T47D (cell line): ENCODE measurements at regions not wholly inside any gene's neighbourhood (a gene's known extent, or its start where the extent isn't known, plus 50 kb on each side); places are given as distances from the start of the nearest gene placed in this dataset.

Source experiments
- DNase-seq, 2 experiments: peaks; one replicate each; pipeline versions ENCODE4 v3.0.0 to v3.0.0-alpha.2; 2011 to 2012; ENCODE audit warnings: low read depth in 1 of 2, low spot score in 1 of 2
- JUND ChIP-seq: IDR thresholded peaks from 2 replicates; pipeline ENCODE4 v1.6.1; 2012; ENCODE audit warnings: low read depth
- in situ Hi-C: cut with HindIII; loops from 2 replicates; pipeline ENCODE4 v1.10.0; 2016; ENCODE audit warnings: low sequenced_read_pairs, low pct_unique_long_range_greater_than_20kb

DNA sequence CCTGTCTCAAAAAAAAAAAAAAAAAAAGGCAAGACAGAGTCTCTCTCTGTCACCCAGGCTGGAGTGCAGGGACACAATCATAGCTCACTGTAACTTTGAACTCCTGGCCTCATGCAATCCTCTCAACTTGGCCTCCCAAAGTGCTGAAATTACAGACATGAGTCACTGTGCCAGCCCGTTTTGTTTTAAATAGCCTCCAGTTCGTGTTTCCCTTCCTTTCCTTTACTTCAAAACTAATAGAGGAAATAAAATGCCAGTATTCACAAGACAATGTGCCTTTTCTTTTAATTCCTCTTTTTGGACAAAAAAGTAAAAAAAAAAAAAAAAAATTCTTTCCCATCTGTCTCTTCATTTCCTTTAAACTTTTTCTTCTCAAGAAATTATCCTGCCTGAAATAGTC lies 54.5 kb upstream of the ACMSD start:
- DNase-seq, result no peak
- in situ Hi-C loops, result no loop called here
- TF ChIP-seq JUND, result no peak

GRCh38 chr2:134785659-134786430 lies 52.6 kb upstream of the ACMSD start:
- DNase-seq, result no peak
- in situ Hi-C loops, result no loop called here
- no peak for TF ChIP-seq JUND

DNA sequence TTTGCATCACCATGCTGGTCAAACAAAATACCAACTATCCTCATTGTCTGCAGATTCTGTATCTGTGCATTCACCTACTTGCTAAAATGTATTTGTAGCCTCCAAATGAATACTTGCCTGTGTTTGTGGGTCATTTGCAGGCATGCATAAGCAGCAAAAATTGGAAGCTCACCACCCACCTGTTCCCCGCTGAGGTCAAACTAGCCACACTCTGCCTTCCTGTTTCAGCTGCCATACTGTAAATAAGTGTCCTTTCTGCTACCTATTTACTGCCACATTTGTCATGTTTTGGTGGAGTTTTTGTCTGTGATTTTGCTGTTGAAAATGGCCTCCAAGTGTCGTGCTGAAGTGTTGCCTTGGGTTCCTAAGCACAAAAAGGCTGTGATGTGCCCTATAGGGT lies 50.0 kb upstream of the ACMSD start:
- in situ Hi-C loops, result no loop called here
- DNase-seq, result no peak
- TF ChIP-seq JUND, result no peak
